DMS153 treated with DMSO at 0.1 percent for 48 hours (cell line): ENCODE measurements at regions not wholly inside any gene's neighbourhood (a gene's known extent, or its start where the extent isn't known, plus 50 kb on each side); places are given as distances from the start of the nearest gene placed in this dataset.

ENCODE experiments used
- DNase-seq: peaks from one replicate; lab custom pipeline; 2025; ENCODE audit not compliant: unreplicated experiment; lab: John Stamatoyannopoulos, UW

DNA sequence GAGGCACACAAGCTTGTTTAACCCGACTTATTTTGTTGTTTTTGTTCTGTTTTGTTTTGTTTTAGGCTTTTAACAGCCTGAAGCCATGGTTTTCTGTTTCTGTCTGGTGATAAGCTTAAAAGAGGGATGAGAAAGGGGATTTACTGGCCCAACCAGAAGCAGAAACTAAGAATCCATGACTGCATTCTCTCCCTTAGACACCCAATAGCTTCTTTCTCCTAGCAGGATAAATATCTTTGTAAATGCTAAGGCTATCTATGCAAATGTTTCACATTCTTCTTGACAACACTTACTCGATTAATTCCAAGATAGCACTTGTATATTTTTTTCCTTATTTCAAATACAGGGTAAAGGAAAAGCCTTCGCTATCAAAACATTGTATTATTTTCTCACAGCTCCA, 53.7 kb upstream of the SMAD1 start:
- no peak for DNase-seq

DNA sequence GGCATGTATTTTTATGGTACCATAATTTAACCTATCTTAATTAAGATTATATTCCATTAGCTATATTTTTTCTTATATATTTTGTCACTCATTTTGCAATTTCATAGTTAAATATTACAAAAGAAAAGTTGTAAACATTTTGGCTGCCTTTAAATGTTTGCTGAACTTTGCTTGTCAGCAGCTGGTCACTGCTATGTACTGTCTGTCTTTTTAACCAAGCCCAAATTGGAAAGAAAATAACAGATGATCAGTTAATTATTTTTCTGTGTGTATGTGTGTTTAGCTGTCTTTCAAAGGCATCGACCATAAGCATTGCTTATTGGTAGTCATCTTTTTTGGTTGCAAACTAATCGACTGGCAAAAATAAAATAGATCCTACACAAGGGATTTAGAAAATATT, 54.4 kb upstream of the SMAD1 start:
- DNase-seq = no peak

- no peak for DNase-seq
Observed at GRCh38 chr4:145423017-145423708, 58.5 kb upstream of the SMAD1 start.

GRCh38 chr4:145420595-145421214, 60.9 kb upstream of the SMAD1 start:
- DNase-seq = no peak

DNA sequence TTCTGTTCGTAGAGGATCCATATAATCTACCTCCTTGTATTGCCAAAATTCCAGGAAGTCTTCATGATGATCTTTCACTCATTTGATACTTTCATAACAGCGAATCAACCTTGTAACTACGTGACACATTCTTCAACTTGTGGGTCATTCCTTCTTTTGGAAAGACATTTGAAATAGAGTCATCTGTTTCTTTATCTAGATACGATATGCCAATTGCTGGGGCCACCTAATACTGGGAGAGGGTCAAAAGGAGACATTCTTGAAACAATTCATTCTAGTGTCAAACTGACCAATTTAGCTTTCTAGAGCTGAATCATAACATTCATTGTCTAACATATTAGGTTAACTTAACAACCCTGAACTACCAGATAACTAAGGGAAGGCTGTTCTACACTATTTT, 62.9 kb upstream of the SMAD1 start:
- no peak for DNase-seq

GRCh38 chr4:145417348-145418130, 64.1 kb upstream of the SMAD1 start:
- DNase-seq = no peak

DNA sequence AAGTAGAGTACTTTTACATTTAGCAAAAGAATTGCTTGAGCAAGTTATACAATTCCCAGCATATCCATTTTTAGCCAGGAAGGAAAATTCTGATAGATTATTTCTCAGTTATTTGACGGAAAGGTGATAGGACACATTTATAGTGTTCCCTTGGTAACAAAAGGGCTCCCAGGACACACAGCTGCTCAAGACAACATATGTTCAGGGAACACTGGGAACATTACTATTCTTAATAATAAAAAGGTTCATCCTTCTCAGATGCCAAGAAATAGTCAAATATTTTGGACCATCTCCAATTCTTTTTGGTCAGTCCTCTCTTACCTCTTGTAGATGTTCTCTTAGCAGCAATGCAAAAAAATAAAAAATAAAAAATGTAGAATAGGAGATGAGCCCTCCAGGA, 66.8 kb upstream of the SMAD1 start:
- no peak for DNase-seq

- no peak for DNase-seq
Observed at GRCh38 chr4:145414226-145414625, 67.4 kb upstream of the SMAD1 start.

DNA sequence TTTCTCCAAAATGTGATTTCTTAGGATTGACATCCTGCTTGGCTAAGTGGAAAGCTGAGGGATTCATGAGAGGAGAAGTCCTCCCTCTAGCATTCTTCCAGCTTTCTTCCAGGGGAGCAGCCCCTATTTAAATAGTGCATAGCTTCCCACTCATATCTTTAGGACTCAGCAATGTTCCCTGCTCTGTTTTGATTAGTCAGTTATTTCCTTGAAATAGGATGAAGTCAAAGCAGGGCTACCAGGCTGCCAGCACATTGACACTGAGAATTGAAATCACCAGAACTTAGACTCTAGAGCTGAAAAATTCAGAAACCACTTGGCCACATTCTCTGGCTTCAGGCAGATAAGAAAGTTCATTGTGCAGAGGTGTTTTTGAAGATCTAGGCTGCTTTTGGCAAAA, 74.7 kb upstream of the SMAD1 start:
- no peak for DNase-seq

- no peak for DNase-seq
Observed at GRCh38 chr4:145404761-145405160, 76.9 kb upstream of the SMAD1 start.

- DNase-seq = no peak
Observed at GRCh38 chr4:145396581-145396980, 85.1 kb upstream of the SMAD1 start.

DNA sequence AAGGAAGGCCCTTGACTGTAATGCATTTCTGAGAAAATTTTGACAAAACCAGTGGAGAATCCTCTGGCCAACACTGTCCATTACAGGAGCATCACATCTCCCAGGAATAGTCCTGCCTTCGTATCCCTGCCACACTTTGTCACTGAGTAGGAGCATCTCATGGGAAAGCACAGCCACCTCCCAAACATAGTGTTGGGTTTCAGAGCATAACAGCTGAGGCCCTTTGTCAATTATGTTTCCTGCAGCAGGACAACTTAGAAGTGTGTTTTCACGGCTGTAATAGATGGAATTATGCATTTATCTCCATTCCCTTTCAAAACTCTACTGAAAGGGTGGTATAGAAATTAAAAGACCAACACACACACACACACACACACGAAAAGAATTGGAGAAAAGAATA, 91.1 kb upstream of the SMAD1 start:
- no peak for DNase-seq

GRCh38 chr4:145389550-145389949, 92.1 kb upstream of the SMAD1 start:
- no peak for DNase-seq

DNA sequence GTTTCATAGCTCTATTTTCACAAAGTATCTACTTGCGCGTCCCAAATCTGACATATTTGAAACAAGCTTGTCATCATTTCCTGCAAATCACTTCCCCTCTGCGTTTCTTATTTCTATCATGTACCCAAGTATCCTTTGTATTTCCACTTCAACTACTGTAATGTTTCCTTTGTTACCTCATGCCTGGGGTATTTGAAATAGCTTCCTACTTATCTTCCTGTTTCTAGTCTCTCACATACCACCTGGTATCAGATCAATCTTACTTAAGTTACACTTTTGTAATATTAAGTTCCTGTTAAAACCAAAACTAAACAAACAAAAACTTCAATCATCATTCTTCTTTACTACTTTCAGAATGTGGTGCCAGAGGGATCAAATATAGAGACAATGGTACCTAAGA, 93.6 kb upstream of the SMAD1 start:
- no peak for DNase-seq

- no peak for DNase-seq
Observed at GRCh38 chr4:145387079-145387478, 94.6 kb upstream of the SMAD1 start.

DNA sequence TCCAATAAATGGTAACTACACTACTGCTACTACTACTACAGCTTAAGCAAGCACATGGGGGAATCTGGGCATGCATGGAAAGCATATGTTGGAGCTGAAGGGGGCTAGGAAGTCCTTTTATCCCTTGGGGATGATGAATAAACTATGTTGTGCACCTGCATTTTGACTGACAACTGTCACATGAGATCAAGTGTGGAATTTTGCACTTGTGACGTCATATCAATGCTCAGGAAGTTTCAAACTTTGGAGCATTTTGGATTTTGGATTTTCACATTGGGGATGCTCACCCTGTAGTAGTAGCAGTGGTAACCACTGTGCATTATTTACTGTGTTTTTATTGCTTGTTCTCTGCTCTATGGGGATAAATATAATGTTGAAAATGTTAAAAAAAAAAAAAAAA, 100.5 kb upstream of the SMAD1 start:
- DNase-seq = no peak

DNA sequence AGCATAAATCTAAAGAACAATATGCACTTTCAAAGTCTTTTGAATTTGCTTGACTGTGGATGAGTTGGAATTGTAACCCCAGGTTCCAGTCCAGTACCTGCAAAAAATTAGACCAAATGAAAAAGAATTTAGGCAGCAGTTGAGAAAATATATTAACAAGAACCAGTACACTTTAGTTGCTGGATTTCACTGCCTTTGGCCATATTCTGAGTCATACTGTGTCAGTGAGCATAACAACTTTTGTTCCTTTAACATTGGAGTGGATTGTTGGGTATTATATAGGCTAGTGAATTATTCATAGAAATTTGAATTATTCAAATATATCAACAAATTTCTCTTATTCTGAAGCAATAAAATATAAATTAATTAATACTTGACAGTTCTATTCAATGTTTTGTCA, 101.5 kb upstream of the SMAD1 start:
- DNase-seq = no peak

- DNase-seq = no peak
Observed at GRCh38 chr4:145375416-145375815, 106.2 kb upstream of the SMAD1 start.

DNA sequence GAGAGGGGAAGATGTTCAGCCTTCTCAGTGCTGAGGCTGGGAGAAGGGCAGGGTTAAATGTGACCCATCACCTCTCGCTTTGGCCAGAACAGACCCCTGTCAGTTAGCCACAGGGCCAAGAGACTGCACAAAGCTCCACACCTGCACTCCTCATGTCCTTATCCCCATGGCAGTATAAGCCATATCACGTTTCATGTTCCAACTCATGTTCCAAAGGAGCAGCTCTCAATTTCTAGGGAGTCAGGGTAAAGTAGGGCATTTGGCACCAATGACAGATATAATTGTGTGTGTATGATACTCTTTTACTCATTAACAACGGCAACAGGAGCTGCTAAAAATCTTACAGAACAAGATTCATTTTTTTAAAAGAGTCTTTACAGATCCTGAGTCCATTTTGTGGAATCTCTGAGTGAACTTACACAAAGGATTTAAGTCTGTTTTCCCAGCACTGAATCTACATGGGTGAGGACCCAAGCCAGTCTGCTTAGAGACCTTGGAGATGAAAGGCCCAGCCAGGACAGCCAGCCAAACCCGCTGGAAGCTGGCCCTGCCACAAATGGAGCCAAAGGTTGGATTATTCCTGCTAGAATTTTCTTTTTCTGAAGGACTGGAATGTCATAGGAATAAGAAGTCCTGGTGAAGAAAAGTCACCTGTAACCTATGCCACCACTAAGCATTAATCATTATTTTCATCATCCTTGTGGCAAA, 129.1 kb upstream of the SMAD1 start:
- no peak for DNase-seq

- DNase-seq = no peak
Observed at GRCh38 chr4:145351922-145352321, 129.7 kb upstream of the SMAD1 start.

DNA sequence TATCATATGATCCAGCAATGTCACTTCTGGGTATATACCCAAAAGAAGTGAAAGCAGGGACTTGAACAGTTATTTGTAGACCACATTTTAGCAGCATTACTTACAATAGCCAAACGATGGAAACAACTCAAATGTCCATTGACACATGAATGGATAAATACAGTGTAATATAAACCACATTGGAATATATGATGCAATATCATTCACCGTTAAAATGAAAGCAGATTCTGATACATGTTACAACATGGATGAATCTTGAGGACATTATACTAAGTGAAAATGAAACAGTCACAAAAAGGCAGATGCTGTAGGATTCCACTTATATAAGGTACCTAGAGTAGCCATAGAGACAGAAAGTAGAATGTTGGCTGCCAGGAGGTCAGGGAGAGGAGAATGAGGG, 130.5 kb upstream of the SMAD1 start:
- DNase-seq = no peak

DNA sequence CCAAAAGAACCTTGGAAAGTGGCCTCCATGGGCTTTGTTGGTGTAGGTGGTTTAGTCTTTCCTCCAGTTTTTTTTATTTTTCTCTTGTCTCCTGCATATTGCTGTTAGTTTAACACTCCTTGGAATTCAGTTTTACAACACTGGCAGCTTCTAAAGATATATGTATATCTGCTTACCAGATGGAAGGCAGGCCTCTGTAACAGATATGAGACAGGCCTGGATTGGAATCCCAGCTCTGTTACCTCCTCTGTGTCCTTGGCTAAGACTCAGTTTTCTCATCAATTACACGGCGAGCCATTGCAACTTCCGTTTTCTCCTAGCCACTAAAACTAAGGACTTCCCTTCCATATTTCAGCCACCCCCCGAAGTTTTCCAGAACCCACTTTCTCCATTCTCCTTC, 133.4 kb upstream of the SMAD1 start:
- no peak for DNase-seq
